SU-DHL-6 (cell line): ENCODE measurements at regions not wholly inside any gene's neighbourhood (a gene's known extent, or its start where the extent isn't known, plus 50 kb on each side); places are given as distances from the start of the nearest gene placed in this dataset.

ENCODE experiments used
- H2AFZ ChIP-seq: fragments of 200-600 bp; sonication (generic); 2 replicates; pipeline ENCODE4 v1.6.1; 2014; ENCODE audit warnings: low read depth, mild to moderate bottlenecking, moderate library complexity, mixed read lengths, antibody characterized with exemption, low read length; ENCODE audit not compliant: severe bottlenecking
- H3F3A ChIP-seq: fragments of 200-600 bp; shearing (Covaris generic); 2 replicates; pipeline ENCODE4 v1.6.0; 2016; ENCODE audit warnings: antibody characterized with exemption, mild to moderate bottlenecking; ENCODE audit not compliant: insufficient read depth
- H3K27ac ChIP-seq: fragments of 200-600 bp; sonication (generic); 2 replicates; pipeline ENCODE4 v1.5.1; 2016; ENCODE audit warnings: low read depth, mild to moderate bottlenecking, low read length, moderate library complexity, mixed read lengths
- H3K27me3 ChIP-seq: fragments of 200-600 bp; sonication (generic), shearing (Covaris generic); 2 replicates; pipeline ENCODE4 v1.6.0; 2014; ENCODE audit warnings: mild to moderate bottlenecking, low read length
- H3K36me3 ChIP-seq: fragments of 200-600 bp; sonication (generic); 2 replicates; pipeline ENCODE4 v1.6.1; 2014; ENCODE audit warnings: mild to moderate bottlenecking, low read length, mixed read lengths
- H3K4me2 ChIP-seq: fragments of 300-600, 200-600 bp; shearing (Covaris generic), sonication (generic); 2 replicates; pipeline ENCODE4 v1.6.0; 2014; ENCODE audit warnings: low read length, low read depth, mild to moderate bottlenecking; ENCODE audit not compliant: poor library complexity, severe bottlenecking
- H3K4me3 ChIP-seq: fragments of 200-600 bp; sonication (generic); 2 replicates; pipeline ENCODE4 v1.5.1; 2014; ENCODE audit warnings: antibody characterized with exemption, low read length, mild to moderate bottlenecking, mixed read lengths; ENCODE audit not compliant: insufficient read depth, poor library complexity, severe bottlenecking
- H3K79me2 ChIP-seq: fragments of 200-600 bp; sonication (generic); 2 replicates; pipeline ENCODE4 v1.6.1; 2014; ENCODE audit warnings: mild to moderate bottlenecking, low read length, moderate library complexity; ENCODE audit not compliant: insufficient read depth
- H3K9ac ChIP-seq: fragments of 200-600 bp; sonication (generic); 2 replicates; pipeline ENCODE4 v1.7.0; 2014; ENCODE audit warnings: mild to moderate bottlenecking, low read length
- H3K9me2 ChIP-seq: fragments of 200-600 bp; sonication (generic); replicated peaks from 2 replicates; pipeline ENCODE4 v1.6.1; 2014; ENCODE audit warnings: low read length; ENCODE audit not compliant: insufficient read depth
- H3K9me3 ChIP-seq: fragments of 200-600 bp; sonication (generic); 2 replicates; pipeline ENCODE4 v1.6.1; 2014; ENCODE audit warnings: low read length, mixed read lengths; ENCODE audit not compliant: insufficient read depth
- H4K20me1 ChIP-seq: fragments of 200-600 bp; sonication (generic); 2 replicates; pipeline ENCODE4 v1.6.1; 2014; ENCODE audit warnings: low read depth, mild to moderate bottlenecking, antibody characterized with exemption, low read length, moderate library complexity, mixed read lengths
- CTCF ChIP-seq: fragments of 200-600 bp; sonication (generic); IDR thresholded peaks from one replicate; pipeline ENCODE4 v1.5.1; 2017; ENCODE audit warnings: antibody characterized with exemption, mild to moderate bottlenecking, low read length, moderate library complexity; ENCODE audit not compliant: insufficient read depth, poor library complexity, severe bottlenecking
- EZH2phosphoT487 ChIP-seq: fragments of 200-600 bp; sonication (generic), shearing (Covaris generic); conservative IDR thresholded peaks from 2 replicates; pipeline ENCODE4 v1.6.1; 2018; ENCODE audit warnings: mild to moderate bottlenecking, antibody characterized with exemption, low read length, moderate library complexity, mixed read lengths

- H3K9me3 ChIP-seq: no peaks in the 10 kb centered on the region
- no peaks in the 10 kb centered on the region for H4K20me1 ChIP-seq
- no peak overlapping the region for H2AFZ ChIP-seq
- H3F3A ChIP-seq: no peaks in the 10 kb centered on the region
- no peak overlapping the region for H3K9ac ChIP-seq
- no peak overlapping the region for H3K4me2 ChIP-seq
- TF ChIP-seq CTCF (no peak), EZH2phosphoT487 (no peak)
- H3K27me3 ChIP-seq: no peaks in the 10 kb centered on the region
- H3K79me2 ChIP-seq: no peaks in the 10 kb centered on the region
- no peaks in the 10 kb centered on the region for H3K9me2 ChIP-seq
- H3K36me3 ChIP-seq: no peaks in the 10 kb centered on the region
- no peak overlapping the region for H3K4me3 ChIP-seq
- H3K27ac ChIP-seq: no peak overlapping the region
Measured at GRCh38 chr9:126096340-126096739, 230.3 kb upstream of the MVB12B start.

GRCh38 chr9:126097679-126098078 is 228.9 kb upstream of the MVB12B start:
- no peaks in the 10 kb centered on the region for H3K9me3 ChIP-seq
- TF ChIP-seq EZH2phosphoT487: no peak
- TF ChIP-seq CTCF: no peak
- H3F3A ChIP-seq: no peaks in the 10 kb centered on the region
- H3K9ac ChIP-seq: no peak overlapping the region
- H3K9me2 ChIP-seq: no peaks in the 10 kb centered on the region
- H3K36me3 ChIP-seq: no peaks in the 10 kb centered on the region
- H3K4me2 ChIP-seq: no peak overlapping the region
- H3K4me3 ChIP-seq: no peak overlapping the region
- H3K79me2 ChIP-seq: no peaks in the 10 kb centered on the region
- no peaks in the 10 kb centered on the region for H3K27me3 ChIP-seq
- no peaks in the 10 kb centered on the region for H4K20me1 ChIP-seq
- no peak overlapping the region for H3K27ac ChIP-seq
- H2AFZ ChIP-seq: no peak overlapping the region

GRCh38 chr9:126106404-126106803 is 220.2 kb upstream of the MVB12B start:
- no peaks in the 10 kb centered on the region for H3K9me2 ChIP-seq
- H3F3A ChIP-seq: no peaks in the 10 kb centered on the region
- no peak overlapping the region for H3K4me3 ChIP-seq
- H3K9ac ChIP-seq: no peak overlapping the region
- H3K36me3 ChIP-seq: no peaks in the 10 kb centered on the region
- H3K27ac ChIP-seq: no peak overlapping the region
- no peaks in the 10 kb centered on the region for H4K20me1 ChIP-seq
- H3K27me3 ChIP-seq: no peaks in the 10 kb centered on the region
- no peak overlapping the region for H2AFZ ChIP-seq
- TF ChIP-seq CTCF (no peak), EZH2phosphoT487 (no peak)
- H3K79me2 ChIP-seq: no peaks in the 10 kb centered on the region
- H3K4me2 ChIP-seq: no peak overlapping the region
- H3K9me3 ChIP-seq: no peaks in the 10 kb centered on the region
